GM23338 (cell line): ENCODE measurements at regions not wholly inside any gene's neighbourhood (a gene's known extent, or its start where the extent isn't known, plus 50 kb on each side); places are given as distances from the start of the nearest gene placed in this dataset.

Source experiments
- CTCF ChIP-seq, 2 experiments: fragments of 200-600 bp in 1 of 2; sonication (generic) in 1 of 2; conservative IDR thresholded peaks; 2 replicates each; pipeline versions ENCODE4 v1.5.1 to v1.6.1; 2016 to 2017; ENCODE audit warnings: antibody characterized with exemption in 2 of 2, low read depth in 2 of 2, mild to moderate bottlenecking in 2 of 2, moderate library complexity in 1 of 2
- EZH2 ChIP-seq: fragments of 200-600 bp; sonication (generic); IDR thresholded peaks from one replicate; pipeline ENCODE4 v1.8.0; 2017; ENCODE audit warnings: antibody characterized with exemption, mild to moderate bottlenecking, low read depth; ENCODE audit not compliant: unreplicated experiment
- ZNF114 ChIP-seq: fragments of 250-450 bp; sonication (Bioruptor Pico); IDR thresholded peaks from 2 replicates; pipeline ENCODE4 v1.5.0; 2020; ENCODE audit warnings: mild to moderate bottlenecking, moderate library complexity

DNA sequence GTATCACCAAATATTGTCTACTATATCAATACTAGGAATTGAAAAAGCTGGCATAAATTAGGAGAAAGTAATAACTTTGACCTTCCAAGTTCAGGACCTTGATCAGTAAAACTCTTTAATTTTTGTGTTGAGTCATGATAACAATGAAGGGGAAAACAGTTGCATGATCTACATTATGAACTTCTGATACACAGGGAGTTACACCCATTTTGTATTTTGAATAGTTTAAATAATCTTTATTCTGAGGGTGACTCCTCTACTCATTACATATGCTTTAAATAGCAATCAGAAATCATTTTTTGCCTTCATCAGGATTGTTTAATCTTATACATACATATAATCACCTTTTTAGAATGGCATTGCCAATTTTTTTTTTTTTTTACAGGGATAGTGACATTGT is 492.5 kb downstream of the NAV3 start:
- TF ChIP-seq ZNF114 (CRISPR knock-in tag): no peak
- no peak for TF ChIP-seq CTCF (conservative IDR thresholded peaks at IDR 0.05; ENCODE audit: low read depth in 2 of 2)
- no peak for TF ChIP-seq EZH2
